ENCODE measurements at regions not wholly inside any gene's neighbourhood (a gene's known extent, or its start where the extent isn't known, plus 50 kb on each side); places are given as distances from the start of the nearest gene placed in this dataset.

- Histone ChIP-seq H3K27ac (ENCODE audit: low read depth, low read length) (no peak overlapping the region), H3K4me3 (ENCODE audit: low read depth in 1 of 5, low read length in 5 of 5) (no peak overlapping the region), H3K4me1 (ENCODE audit: control insufficient read depth in 5 of 5, insufficient read depth in 5 of 5, low read length in 5 of 5) (peaks cover 0 to 16% (median 10%) of the 10 kb centered on the region in 5 donors), H3K27me3 (ENCODE audit: control insufficient read depth in 5 of 5, insufficient read depth in 4 of 5, low read length in 5 of 5) (no peaks in the 10 kb centered on the region), H3K36me3 (ENCODE audit: control insufficient read depth in 5 of 5, insufficient read depth in 5 of 5, low read length in 5 of 5) (no peaks in the 10 kb centered on the region), H3K9me3 (ENCODE audit: control insufficient read depth in 5 of 5, low read length in 5 of 5) (no peaks in the 10 kb centered on the region), H3K9ac (ENCODE audit: low read length in 5 of 5) (no peak overlapping the region)
These were observed 210.8 kb upstream of the JUN start for GRCh38 chr1:58994664-58995063.

GRCh38 chr1:58996341-58997059, 212.7 kb upstream of the JUN start:
- Histone ChIP-seq H3K36me3 (ENCODE audit: control insufficient read depth in 5 of 5, insufficient read depth in 5 of 5, low read length in 5 of 5) (no peaks in the 10 kb centered on the region), H3K4me3 (ENCODE audit: low read depth in 1 of 5, low read length in 5 of 5) (no peak overlapping the region), H3K4me1 (ENCODE audit: control insufficient read depth in 5 of 5, insufficient read depth in 5 of 5, low read length in 5 of 5) (peaks cover 0 to 10% (median 6%) of the 10 kb centered on the region in 5 donors), H3K9ac (ENCODE audit: low read length in 5 of 5) (no peak overlapping the region), H3K27ac (ENCODE audit: low read depth, low read length) (no peak overlapping the region), H3K27me3 (ENCODE audit: control insufficient read depth in 5 of 5, insufficient read depth in 4 of 5, low read length in 5 of 5) (no peaks in the 10 kb centered on the region), H3K9me3 (ENCODE audit: control insufficient read depth in 5 of 5, low read length in 5 of 5) (no peaks in the 10 kb centered on the region)

GRCh38 chr1:58997060-58997411, 213.2 kb upstream of the JUN start:
- Histone ChIP-seq H3K4me1 (ENCODE audit: control insufficient read depth in 5 of 5, insufficient read depth in 5 of 5, low read length in 5 of 5) (peaks cover 0 to 10% (median 6%) of the 10 kb centered on the region in 5 donors), H3K9ac (ENCODE audit: low read length in 5 of 5) (no peak overlapping the region), H3K4me3 (ENCODE audit: low read depth in 1 of 5, low read length in 5 of 5) (no peak overlapping the region), H3K9me3 (ENCODE audit: control insufficient read depth in 5 of 5, low read length in 5 of 5) (no peaks in the 10 kb centered on the region), H3K27ac (ENCODE audit: low read depth, low read length) (no peak overlapping the region), H3K36me3 (ENCODE audit: control insufficient read depth in 5 of 5, insufficient read depth in 5 of 5, low read length in 5 of 5) (no peaks in the 10 kb centered on the region), H3K27me3 (ENCODE audit: control insufficient read depth in 5 of 5, insufficient read depth in 4 of 5, low read length in 5 of 5) (no peaks in the 10 kb centered on the region)

- Histone ChIP-seq H3K27ac (ENCODE audit: low read depth, low read length) (no peak overlapping the region), H3K4me3 (ENCODE audit: low read depth in 1 of 5, low read length in 5 of 5) (no peak overlapping the region), H3K9me3 (ENCODE audit: control insufficient read depth in 5 of 5, low read length in 5 of 5) (no peaks in the 10 kb centered on the region), H3K27me3 (ENCODE audit: control insufficient read depth in 5 of 5, insufficient read depth in 4 of 5, low read length in 5 of 5) (no peaks in the 10 kb centered on the region), H3K36me3 (ENCODE audit: control insufficient read depth in 5 of 5, insufficient read depth in 5 of 5, low read length in 5 of 5) (no peaks in the 10 kb centered on the region), H3K4me1 (ENCODE audit: control insufficient read depth in 5 of 5, insufficient read depth in 5 of 5, low read length in 5 of 5) (peaks cover 0 to 10% (median 6%) of the 10 kb centered on the region in 5 donors), H3K9ac (ENCODE audit: low read length in 5 of 5) (no peak overlapping the region)
These were observed 213.8 kb upstream of the JUN start for GRCh38 chr1:58997637-58998036.

GRCh38 chr1:58999676-59000075, 215.8 kb upstream of the JUN start:
- Histone ChIP-seq H3K9me3 (ENCODE audit: control insufficient read depth in 5 of 5, low read length in 5 of 5) (no peaks in the 10 kb centered on the region), H3K36me3 (ENCODE audit: control insufficient read depth in 5 of 5, insufficient read depth in 5 of 5, low read length in 5 of 5) (no peaks in the 10 kb centered on the region), H3K4me1 (ENCODE audit: control insufficient read depth in 5 of 5, insufficient read depth in 5 of 5, low read length in 5 of 5) (peaks cover 0 to 6% (median 3%) of the 10 kb centered on the region in 5 donors), H3K27me3 (ENCODE audit: control insufficient read depth in 5 of 5, insufficient read depth in 4 of 5, low read length in 5 of 5) (no peaks in the 10 kb centered on the region), H3K27ac (ENCODE audit: low read depth, low read length) (no peak overlapping the region), H3K4me3 (ENCODE audit: low read depth in 1 of 5, low read length in 5 of 5) (no peak overlapping the region), H3K9ac (ENCODE audit: low read length in 5 of 5) (no peak overlapping the region)

- no peak overlapping the region for H3K4me3 ChIP-seq (ENCODE audit: low read depth in 1 of 5, low read length in 5 of 5)
- no peak overlapping the region for H3K27ac ChIP-seq (ENCODE audit: low read depth, low read length)
These were observed 220.9 kb upstream of the JUN start for GRCh38 chr1:59004755-59005154.

GRCh38 chr1:59005491-59006288, 221.8 kb upstream of the JUN start:
- H3K27ac ChIP-seq (ENCODE audit: low read depth, low read length) = no peak overlapping the region
- peaks cover 0 to 21% (median 10%) of the 10 kb centered on the region in 5 donors for H3K4me1 ChIP-seq (ENCODE audit: control insufficient read depth in 5 of 5, insufficient read depth in 5 of 5, low read length in 5 of 5)
- H3K9me3 ChIP-seq (ENCODE audit: control insufficient read depth in 5 of 5, low read length in 5 of 5) = no peaks in the 10 kb centered on the region
- H3K27me3 ChIP-seq (ENCODE audit: control insufficient read depth in 5 of 5, insufficient read depth in 4 of 5, low read length in 5 of 5) = no peaks in the 10 kb centered on the region
- H3K9ac ChIP-seq (ENCODE audit: low read length in 5 of 5) = no peak overlapping the region
- H3K36me3 ChIP-seq (ENCODE audit: control insufficient read depth in 5 of 5, insufficient read depth in 5 of 5, low read length in 5 of 5) = no peaks in the 10 kb centered on the region
- no peak overlapping the region for H3K4me3 ChIP-seq (ENCODE audit: low read depth in 1 of 5, low read length in 5 of 5)

More at GRCh38 chr1:59004755-59005154, 220.9 kb upstream of the JUN start:
- Histone ChIP-seq H3K9me3 (ENCODE audit: control insufficient read depth in 5 of 5, low read length in 5 of 5) (no peaks in the 10 kb centered on the region), H3K9ac (ENCODE audit: low read length in 5 of 5) (no peak overlapping the region), H3K27me3 (ENCODE audit: control insufficient read depth in 5 of 5, insufficient read depth in 4 of 5, low read length in 5 of 5) (no peaks in the 10 kb centered on the region), H3K4me1 (ENCODE audit: control insufficient read depth in 5 of 5, insufficient read depth in 5 of 5, low read length in 5 of 5) (peaks cover 0 to 21% (median 10%) of the 10 kb centered on the region in 5 donors), H3K36me3 (ENCODE audit: control insufficient read depth in 5 of 5, insufficient read depth in 5 of 5, low read length in 5 of 5) (no peaks in the 10 kb centered on the region)

- H3K9ac ChIP-seq (ENCODE audit: low read length in 5 of 5) = no peak overlapping the region
- H3K9me3 ChIP-seq (ENCODE audit: control insufficient read depth in 5 of 5, low read length in 5 of 5) = no peaks in the 10 kb centered on the region
- no peak overlapping the region for H3K27ac ChIP-seq (ENCODE audit: low read depth, low read length)
- H3K4me3 ChIP-seq (ENCODE audit: low read depth in 1 of 5, low read length in 5 of 5) = no peak overlapping the region
- H3K27me3 ChIP-seq (ENCODE audit: control insufficient read depth in 5 of 5, insufficient read depth in 4 of 5, low read length in 5 of 5) = no peaks in the 10 kb centered on the region
- H3K36me3 ChIP-seq (ENCODE audit: control insufficient read depth in 5 of 5, insufficient read depth in 5 of 5, low read length in 5 of 5) = no peaks in the 10 kb centered on the region
- H3K4me1 ChIP-seq (ENCODE audit: control insufficient read depth in 5 of 5, insufficient read depth in 5 of 5, low read length in 5 of 5) = peaks cover 0 to 21% (median 10%) of the 10 kb centered on the region in 5 donors
These were observed 222.4 kb upstream of the JUN start for GRCh38 chr1:59006289-59006658.

- H3K4me3 ChIP-seq (ENCODE audit: low read depth in 1 of 5, low read length in 5 of 5) = no peak overlapping the region
- H3K9ac ChIP-seq (ENCODE audit: low read length in 5 of 5) = no peak overlapping the region
- H3K27me3 ChIP-seq (ENCODE audit: control insufficient read depth in 5 of 5, insufficient read depth in 4 of 5, low read length in 5 of 5) = no peaks in the 10 kb centered on the region
- no peaks in the 10 kb centered on the region for H3K9me3 ChIP-seq (ENCODE audit: control insufficient read depth in 5 of 5, low read length in 5 of 5)
- H3K4me1 ChIP-seq (ENCODE audit: control insufficient read depth in 5 of 5, insufficient read depth in 5 of 5, low read length in 5 of 5) = peaks cover 0 to 21% (median 10%) of the 10 kb centered on the region in 5 donors
- H3K27ac ChIP-seq (ENCODE audit: low read depth, low read length) = no peak overlapping the region
- no peaks in the 10 kb centered on the region for H3K36me3 ChIP-seq (ENCODE audit: control insufficient read depth in 5 of 5, insufficient read depth in 5 of 5, low read length in 5 of 5)
These were observed 223.1 kb upstream of the JUN start for GRCh38 chr1:59006932-59007331.

- Histone ChIP-seq H3K9ac (ENCODE audit: low read length in 5 of 5) (no peak overlapping the region), H3K4me1 (ENCODE audit: control insufficient read depth in 5 of 5, insufficient read depth in 5 of 5, low read length in 5 of 5) (peaks cover 0 to 21% (median 10%) of the 10 kb centered on the region in 5 donors), H3K27me3 (ENCODE audit: control insufficient read depth in 5 of 5, insufficient read depth in 4 of 5, low read length in 5 of 5) (no peaks in the 10 kb centered on the region), H3K9me3 (ENCODE audit: control insufficient read depth in 5 of 5, low read length in 5 of 5) (no peaks in the 10 kb centered on the region), H3K4me3 (ENCODE audit: low read depth in 1 of 5, low read length in 5 of 5) (no peak overlapping the region), H3K36me3 (ENCODE audit: control insufficient read depth in 5 of 5, insufficient read depth in 5 of 5, low read length in 5 of 5) (no peaks in the 10 kb centered on the region), H3K27ac (ENCODE audit: low read depth, low read length) (no peak overlapping the region)
These were observed 223.6 kb upstream of the JUN start for GRCh38 chr1:59007429-59007819.

Measured in subcutaneous abdominal adipose tissue (tissue), 5 donors.